ENCODE measurements at regions not wholly inside any gene's neighbourhood (a gene's known extent, or its start where the extent isn't known, plus 50 kb on each side); places are given as distances from the start of the nearest gene placed in this dataset.
A peak's percentile ranks its signal among the peaks of the same experiment; 100 is the strongest.

GRCh38 chr2:18708203-18708715 lies 118.9 kb upstream of the NT5C1B start:
- H3K4me1 Mint-ChIP-seq (ENCODE audit: low read depth) = peaks cover 12% of the 10 kb centered on the region
- peaks cover 4% of the 10 kb centered on the region for H3K9me3 Mint-ChIP-seq
- DNase-seq = no peak
- peaks cover 6% of the 10 kb centered on the region for H3K36me3 Mint-ChIP-seq (ENCODE audit: low read depth)
- no peak for TF ChIP-seq CTCF (IDR thresholded peaks at IDR 0.05)
- no peak overlapping the region for H3K4me3 Mint-ChIP-seq
- no peaks in the 10 kb centered on the region for H3K27me3 Mint-ChIP-seq (ENCODE audit: insufficient read depth)
- H3K27ac Mint-ChIP-seq = no peak overlapping the region

GRCh38 chr2:18706001-18706400 lies 116.6 kb upstream of the NT5C1B start:
- peaks cover 28% of the 10 kb centered on the region for H3K4me1 Mint-ChIP-seq (ENCODE audit: low read depth)
- no peak for TF ChIP-seq CTCF (IDR thresholded peaks at IDR 0.05)
- DNase-seq = no peak
- no peak overlapping the region for H3K27ac Mint-ChIP-seq
- H3K9me3 Mint-ChIP-seq = no peaks in the 10 kb centered on the region
- H3K36me3 Mint-ChIP-seq (ENCODE audit: low read depth) = no peaks in the 10 kb centered on the region
- H3K4me3 Mint-ChIP-seq = no peak overlapping the region
- H3K27me3 Mint-ChIP-seq (ENCODE audit: insufficient read depth) = no peaks in the 10 kb centered on the region

GRCh38 chr2:18704276-18704675 lies 114.9 kb upstream of the NT5C1B start:
- no peak for TF ChIP-seq CTCF (IDR thresholded peaks at IDR 0.05)
- no peak for DNase-seq
- no peak overlapping the region for H3K4me3 Mint-ChIP-seq
- no peaks in the 10 kb centered on the region for H3K36me3 Mint-ChIP-seq (ENCODE audit: low read depth)
- H3K27ac Mint-ChIP-seq = no peak overlapping the region
- no peaks in the 10 kb centered on the region for H3K9me3 Mint-ChIP-seq
- peaks cover 28% of the 10 kb centered on the region for H3K4me1 Mint-ChIP-seq (ENCODE audit: low read depth)
- H3K27me3 Mint-ChIP-seq (ENCODE audit: insufficient read depth) = no peaks in the 10 kb centered on the region

GRCh38 chr2:18703555-18703954 lies 114.2 kb upstream of the NT5C1B start:
- no peaks in the 10 kb centered on the region; the same call in 1 of the 2 replicates for H3K27me3 Mint-ChIP-seq (ENCODE audit: insufficient read depth)
- H3K4me3 Mint-ChIP-seq = no peak overlapping the region
- no peak overlapping the region for H3K27ac Mint-ChIP-seq
- no peaks in the 10 kb centered on the region for H3K36me3 Mint-ChIP-seq (ENCODE audit: low read depth)
- no peaks in the 10 kb centered on the region for H3K9me3 Mint-ChIP-seq
- TF ChIP-seq CTCF (IDR thresholded peaks at IDR 0.05) = no peak
- H3K4me1 Mint-ChIP-seq (ENCODE audit: low read depth) = peaks cover 28% of the 10 kb centered on the region
- no peak for DNase-seq

- Mint-ChIP-seq H3K36me3 (ENCODE audit: low read depth) (no peaks in the 10 kb centered on the region), H3K27ac (0 out of 2 replicates have a peak overlapping the region, but pooled peaks have one; percentile 3), H3K27me3 (ENCODE audit: insufficient read depth) (no peaks in the 10 kb centered on the region; the same call in 1 of the 2 replicates), H3K4me3 (no peak overlapping the region), H3K4me1 (ENCODE audit: low read depth) (peaks cover 28% of the 10 kb centered on the region), H3K9me3 (no peaks in the 10 kb centered on the region)
- DNase-seq = peak; percentile 60
- TF ChIP-seq CTCF (IDR thresholded peaks at IDR 0.05) = no peak
These were observed 112.6 kb upstream of the NT5C1B start for GRCh38 chr2:18701981-18702380.

- Mint-ChIP-seq H3K27me3 (ENCODE audit: insufficient read depth) (no peaks in the 10 kb centered on the region; the same call in none of the 2 replicates), H3K4me1 (ENCODE audit: low read depth) (peaks cover 28% of the 10 kb centered on the region)
These were observed 112.2 kb upstream of the NT5C1B start for GRCh38 chr2:18701546-18701945.

More at GRCh38 chr2:18701546-18701945, 112.2 kb upstream of the NT5C1B start:
- Mint-ChIP-seq H3K27ac (no peak overlapping the region), H3K9me3 (no peaks in the 10 kb centered on the region), H3K4me3 (no peak overlapping the region), H3K36me3 (ENCODE audit: low read depth) (no peaks in the 10 kb centered on the region; the same call in 1 of the 2 replicates)
- DNase-seq = no peak
- no peak for TF ChIP-seq CTCF (IDR thresholded peaks at IDR 0.05)

All from HFFc6 (cell line).